Mesendoderm (in vitro differentiated cells): ENCODE measurements at regions not wholly inside any gene's neighbourhood (a gene's known extent, or its start where the extent isn't known, plus 50 kb on each side); places are given as distances from the start of the nearest gene placed in this dataset.

ENCODE experiments used
- DNase-seq: peaks from one replicate; pipeline ENCODE4 v3.0.0; 2013
- H2AK5ac ChIP-seq: 2 replicates; pipeline ENCODE4 v1.6.1; 2013; ENCODE audit warnings: low read length, inconsistent platforms
- H2BK120ac ChIP-seq: 2 replicates; pipeline ENCODE4 v1.6.1; 2013; ENCODE audit warnings: low read depth, mild to moderate bottlenecking, low read length, moderate library complexity, mixed read lengths
- H2BK15ac ChIP-seq: replicated peaks from 2 replicates; pipeline ENCODE4 v1.6.1; 2013; ENCODE audit warnings: low read depth, mild to moderate bottlenecking, moderate library complexity
- H2BK5ac ChIP-seq: 2 replicates; pipeline ENCODE4 v1.6.1; 2013; ENCODE audit warnings: low read length, inconsistent platforms
- H3K18ac ChIP-seq: 2 replicates; pipeline ENCODE4 v1.6.1; 2013; ENCODE audit warnings: mild to moderate bottlenecking, low read length, mixed read lengths
- H3K23ac ChIP-seq: one replicate; pipeline ENCODE4 v1.6.1; 2013; ENCODE audit warnings: low read length
- H3K27ac ChIP-seq: 2 replicates; pipeline ENCODE4 v1.5.1; 2013; ENCODE audit warnings: low read depth, mild to moderate bottlenecking, inconsistent platforms, low read length, moderate library complexity
- H3K27me3 ChIP-seq: 2 replicates; pipeline ENCODE4 v1.6.1; 2013; ENCODE audit warnings: low read length, control low read depth, mild to moderate bottlenecking, inconsistent platforms; ENCODE audit not compliant: insufficient read depth, poor library complexity
- H3K36me3 ChIP-seq: 2 replicates; pipeline ENCODE4 v1.6.1; 2013; ENCODE audit warnings: low read length, inconsistent platforms; ENCODE audit not compliant: control insufficient read depth, insufficient read depth
- H3K4ac ChIP-seq: one replicate; pipeline ENCODE4 v1.6.1; 2013; ENCODE audit warnings: low read depth, mild to moderate bottlenecking, low read length, moderate library complexity
- H3K4me1 ChIP-seq: 2 replicates; pipeline ENCODE4 v1.6.1; 2013; ENCODE audit warnings: low read depth, low read length, inconsistent platforms; ENCODE audit not compliant: control insufficient read depth
- H3K4me2 ChIP-seq: 2 replicates; pipeline ENCODE4 v1.6.1; 2013; ENCODE audit warnings: low read length
- H3K4me3 ChIP-seq: 2 replicates; pipeline ENCODE4 v1.5.1; 2013; ENCODE audit warnings: mild to moderate bottlenecking, low read length
- H3K56ac ChIP-seq: one replicate; pipeline ENCODE4 v1.6.1; 2013; ENCODE audit warnings: low read length
- H3K79me1 ChIP-seq: 2 replicates; pipeline ENCODE4 v1.6.1; 2013; ENCODE audit warnings: low read length, inconsistent platforms
- H3K79me2 ChIP-seq: 2 replicates; pipeline ENCODE4 v1.6.1; 2013; ENCODE audit warnings: mild to moderate bottlenecking, low read length; ENCODE audit not compliant: control insufficient read depth, insufficient read depth
- H3K9ac ChIP-seq: 2 replicates; pipeline ENCODE4 v1.6.1; 2013; ENCODE audit warnings: low read length, inconsistent platforms
- H4K5ac ChIP-seq: one replicate; pipeline ENCODE4 v1.6.1; 2013; ENCODE audit warnings: low read length
- H4K8ac ChIP-seq: one replicate; pipeline ENCODE4 v1.6.1; 2013; ENCODE audit warnings: low read depth, mild to moderate bottlenecking, control low read depth, low read length, moderate library complexity
- WGBS: extraction: QIAGEN DNeasy Blood & Tissue Kit; methylation state at CpG from one replicate; pipeline ENCODE4 v1.1.7; 2013; ENCODE audit warnings: low lambda C conversion rate, missing lambda C conversion rate; ENCODE audit not compliant: insufficient coverage; ENCODE audit errors: extremely low coverage; 5-methylcytosine and 5-hydroxymethylcytosine counted together

- Histone ChIP-seq H2BK120ac (no peak overlapping the region), H3K4me2 (no peak overlapping the region), H3K27ac (no peak overlapping the region), H2AK5ac (no peak overlapping the region), H2BK5ac (no peak overlapping the region), H3K36me3 (no peaks in the 10 kb centered on the region), H3K79me2 (no peaks in the 10 kb centered on the region), H3K4me3 (no peak overlapping the region), H4K5ac (no peak overlapping the region), H3K56ac (no peak overlapping the region), H2BK15ac (no peak overlapping the region), H3K27me3 (no peaks in the 10 kb centered on the region), H3K23ac (no peak overlapping the region), H4K8ac (no peak overlapping the region), H3K79me1 (no peaks in the 10 kb centered on the region), H3K4me1 (no peaks in the 10 kb centered on the region), H3K18ac (no peak overlapping the region), H3K4ac (no peak overlapping the region), H3K9ac (no peak overlapping the region)
- DNase-seq = no peak
- WGBS = no CpG with 5 or more reads among the region's 11 CpGs
Observed at GRCh38 chr22:47257976-47258375, 495.5 kb downstream of the TBC1D22A start.

GRCh38 chr22:47257566-47257965 is 495.1 kb downstream of the TBC1D22A start:
- Histone ChIP-seq H2AK5ac (no peak overlapping the region), H3K36me3 (no peaks in the 10 kb centered on the region), H2BK5ac (no peak overlapping the region), H3K56ac (no peak overlapping the region), H3K79me1 (no peaks in the 10 kb centered on the region), H3K23ac (no peak overlapping the region), H3K4me3 (no peak overlapping the region), H4K8ac (no peak overlapping the region), H2BK15ac (no peak overlapping the region), H3K27me3 (no peaks in the 10 kb centered on the region), H3K4ac (no peak overlapping the region), H2BK120ac (no peak overlapping the region), H4K5ac (no peak overlapping the region), H3K4me1 (no peaks in the 10 kb centered on the region), H3K9ac (no peak overlapping the region), H3K4me2 (no peak overlapping the region), H3K27ac (no peak overlapping the region), H3K18ac (no peak overlapping the region), H3K79me2 (no peaks in the 10 kb centered on the region)
- no peak for DNase-seq
- WGBS = no CpG with 5 or more reads among the region's 5 CpGs

- no peak overlapping the region for H2BK120ac ChIP-seq
- no peak overlapping the region for H4K5ac ChIP-seq
- H3K36me3 ChIP-seq = no peaks in the 10 kb centered on the region
- no peak overlapping the region for H3K4me2 ChIP-seq
- H3K9ac ChIP-seq = no peak overlapping the region
- H2BK15ac ChIP-seq = no peak overlapping the region
- H3K27me3 ChIP-seq = no peaks in the 10 kb centered on the region
- DNase-seq = no peak
- no peak overlapping the region for H3K56ac ChIP-seq
- H3K4ac ChIP-seq = no peak overlapping the region
- no peaks in the 10 kb centered on the region for H3K4me1 ChIP-seq
- no peaks in the 10 kb centered on the region for H3K79me1 ChIP-seq
- H3K18ac ChIP-seq = no peak overlapping the region
- no peak overlapping the region for H3K23ac ChIP-seq
- H2BK5ac ChIP-seq = no peak overlapping the region
- no peak overlapping the region for H3K27ac ChIP-seq
- no peaks in the 10 kb centered on the region for H3K79me2 ChIP-seq
- no peak overlapping the region for H4K8ac ChIP-seq
- no CpG with 5 or more reads among the region's 4 CpGs for WGBS
- no peak overlapping the region for H2AK5ac ChIP-seq
- no peak overlapping the region for H3K4me3 ChIP-seq
Observed at GRCh38 chr22:47251911-47252310, 489.5 kb downstream of the TBC1D22A start.

GRCh38 chr22:47250995-47251765 is 488.7 kb downstream of the TBC1D22A start:
- no peak overlapping the region for H3K4ac ChIP-seq
- H3K9ac ChIP-seq = no peak overlapping the region
- H3K23ac ChIP-seq = no peak overlapping the region
- no peak for DNase-seq
- WGBS = no CpG with 5 or more reads among the region's 12 CpGs
- H3K79me2 ChIP-seq = no peaks in the 10 kb centered on the region
- H3K18ac ChIP-seq = no peak overlapping the region
- no peak overlapping the region for H4K5ac ChIP-seq
- no peak overlapping the region for H3K56ac ChIP-seq
- no peak overlapping the region for H2BK15ac ChIP-seq
- H3K36me3 ChIP-seq = no peaks in the 10 kb centered on the region
- no peak overlapping the region for H4K8ac ChIP-seq
- H2AK5ac ChIP-seq = no peak overlapping the region
- H3K4me3 ChIP-seq = no peak overlapping the region
- H3K4me2 ChIP-seq = no peak overlapping the region
- no peak overlapping the region for H3K27ac ChIP-seq
- no peak overlapping the region for H2BK5ac ChIP-seq
- H3K79me1 ChIP-seq = no peaks in the 10 kb centered on the region
- H2BK120ac ChIP-seq = no peak overlapping the region
- H3K27me3 ChIP-seq = no peaks in the 10 kb centered on the region
- no peaks in the 10 kb centered on the region for H3K4me1 ChIP-seq

- no peak overlapping the region for H2AK5ac ChIP-seq
- no peaks in the 10 kb centered on the region for H3K4me1 ChIP-seq
- H3K9ac ChIP-seq = no peak overlapping the region
- H3K4me3 ChIP-seq = no peak overlapping the region
- H4K5ac ChIP-seq = no peak overlapping the region
- H2BK15ac ChIP-seq = no peak overlapping the region
- H3K27me3 ChIP-seq = no peaks in the 10 kb centered on the region
- H3K18ac ChIP-seq = no peak overlapping the region
- no peak overlapping the region for H4K8ac ChIP-seq
- H3K79me1 ChIP-seq = no peaks in the 10 kb centered on the region
- DNase-seq = no peak
- H3K23ac ChIP-seq = no peak overlapping the region
- H2BK5ac ChIP-seq = no peak overlapping the region
- H3K36me3 ChIP-seq = no peaks in the 10 kb centered on the region
- WGBS = no CpG with 5 or more reads among the region's 8 CpGs
- no peak overlapping the region for H2BK120ac ChIP-seq
- H3K56ac ChIP-seq = no peak overlapping the region
- H3K27ac ChIP-seq = no peak overlapping the region
- no peak overlapping the region for H3K4ac ChIP-seq
- no peaks in the 10 kb centered on the region for H3K79me2 ChIP-seq
- H3K4me2 ChIP-seq = no peak overlapping the region
Observed at GRCh38 chr22:47249370-47249928, 487.0 kb downstream of the TBC1D22A start.

GRCh38 chr22:47248925-47249324 is 486.5 kb downstream of the TBC1D22A start:
- Histone ChIP-seq H3K56ac (no peak overlapping the region), H4K5ac (no peak overlapping the region), H2BK15ac (no peak overlapping the region), H3K18ac (no peak overlapping the region), H3K9ac (no peak overlapping the region), H3K4me2 (no peak overlapping the region), H3K79me2 (no peaks in the 10 kb centered on the region), H3K4me1 (no peaks in the 10 kb centered on the region), H3K79me1 (no peaks in the 10 kb centered on the region), H2BK120ac (no peak overlapping the region), H3K27me3 (no peaks in the 10 kb centered on the region), H3K23ac (no peak overlapping the region), H3K27ac (no peak overlapping the region), H3K4ac (no peak overlapping the region), H2BK5ac (no peak overlapping the region), H3K4me3 (no peak overlapping the region), H3K36me3 (no peaks in the 10 kb centered on the region), H4K8ac (no peak overlapping the region), H2AK5ac (no peak overlapping the region)
- DNase-seq = no peak
- WGBS = no CpG with 5 or more reads among the region's 4 CpGs
